GM21576 (cell line): ENCODE measurements at regions not wholly inside any gene's neighbourhood (a gene's known extent, or its start where the extent isn't known, plus 50 kb on each side); places are given as distances from the start of the nearest gene placed in this dataset.
"Not testable (repeated sequence)": the region's sequence is repeated elsewhere in the genome, so short reads cannot be mapped to it uniquely, and the experiment has no call there.

Experiments
- ATAC-seq: cut with Tn5 transposase; IDR thresholded peaks from one replicate; pipeline ENCODE4 v1.9.1; 2021; ENCODE audit warnings: mild to moderate bottlenecking, moderate library complexity; ENCODE audit not compliant: unreplicated experiment

- not testable (repeated sequence) for ATAC-seq
These were observed 60.0 kb upstream of the GPC3 start for GRCh38 chrX:134045372-134045771.

GRCh38 chrX:134067107-134067506 is 81.7 kb upstream of the GPC3 start:
- not testable (repeated sequence) for ATAC-seq

GRCh38 chrX:134071899-134072298 is 86.5 kb upstream of the GPC3 start:
- ATAC-seq = not testable (repeated sequence)

- ATAC-seq = no peak
These were observed 87.9 kb upstream of the GPC3 start for GRCh38 chrX:134073341-134073740.

GRCh38 chrX:134074151-134074550 is 88.8 kb upstream of the GPC3 start:
- ATAC-seq = no peak

GRCh38 chrX:134075894-134076718 is 90.7 kb upstream of the GPC3 start:
- no peak for ATAC-seq

GRCh38 chrX:134095366-134095765 is 110.0 kb upstream of the GPC3 start:
- no peak for ATAC-seq

GRCh38 chrX:134101636-134102035 is 116.2 kb upstream of the GPC3 start:
- no peak for ATAC-seq

- ATAC-seq = no peak
These were observed 121.7 kb upstream of the CCDC160 start for GRCh38 chrX:134115270-134115669.

- no peak for ATAC-seq
These were observed 99.6 kb upstream of the CCDC160 start for GRCh38 chrX:134137341-134137740.

GRCh38 chrX:134139090-134139489 is 97.9 kb upstream of the CCDC160 start:
- ATAC-seq = no peak

- ATAC-seq = peak; percentile 70
These were observed 92.8 kb upstream of the CCDC160 start for GRCh38 chrX:134144231-134144630.

- no peak for ATAC-seq
These were observed 90.5 kb upstream of the CCDC160 start for GRCh38 chrX:134146493-134146892.

GRCh38 chrX:134148172-134148692 is 88.8 kb upstream of the CCDC160 start:
- no peak for ATAC-seq

- ATAC-seq = no peak
These were observed 78.0 kb upstream of the CCDC160 start for GRCh38 chrX:134158821-134159512.

GRCh38 chrX:134161162-134161561 is 75.8 kb upstream of the CCDC160 start:
- ATAC-seq = peak; percentile 85

GRCh38 chrX:134162032-134162431 is 75.0 kb upstream of the CCDC160 start:
- no peak for ATAC-seq

- no peak for ATAC-seq
These were observed 73.1 kb upstream of the CCDC160 start for GRCh38 chrX:134163836-134164235.

GRCh38 chrX:134167591-134168203 is 69.3 kb upstream of the CCDC160 start:
- ATAC-seq = no peak

- ATAC-seq = no peak
These were observed 65.1 kb upstream of the CCDC160 start for GRCh38 chrX:134171661-134172587.
